ENCODE measurements at regions not wholly inside any gene's neighbourhood (a gene's known extent, or its start where the extent isn't known, plus 50 kb on each side); places are given as distances from the start of the nearest gene placed in this dataset.
"Not testable (repeated sequence)": the region's sequence is repeated elsewhere in the genome, so short reads cannot be mapped to it uniquely, and the experiment has no call there.

DNA sequence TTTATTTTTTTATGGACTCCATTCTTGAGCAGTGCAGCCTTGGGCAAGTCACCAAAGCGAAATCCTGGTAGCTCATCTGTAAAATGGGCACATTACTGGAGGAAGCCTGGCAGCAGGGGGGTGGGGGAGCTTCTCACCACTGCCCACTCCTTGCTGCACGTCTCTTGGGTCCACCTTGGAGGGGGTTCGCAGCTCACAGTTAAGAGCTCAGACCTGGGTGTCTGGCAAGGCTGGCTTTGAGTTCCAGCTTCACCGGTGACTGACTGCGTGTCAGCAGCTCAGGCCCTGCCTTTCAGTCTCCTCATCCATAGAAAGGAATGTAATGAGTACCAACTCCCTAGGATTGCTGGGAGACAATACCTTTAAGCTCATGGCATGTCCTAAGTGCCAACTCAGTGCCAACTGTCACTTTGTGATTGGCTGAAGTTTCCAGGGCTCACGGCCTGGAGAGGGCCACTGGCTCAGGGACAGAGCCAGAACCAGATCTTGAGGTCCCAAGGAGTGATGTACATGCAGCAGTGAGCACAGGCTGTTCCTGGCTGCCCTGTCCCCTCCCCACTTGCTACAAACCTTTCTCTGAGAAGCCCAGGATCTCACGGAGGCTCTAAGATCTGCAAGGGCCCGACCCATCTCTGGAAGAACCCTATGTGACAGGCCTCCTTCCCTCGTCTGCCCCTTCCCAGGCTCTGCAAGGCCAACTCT lies 72.9 kb downstream of the C9orf50 start:
- ChIA-PET CTCF (interaction anchor here (1.1 kb wide), 1 partner anchor 103 kb away, joined by 3 read pairs; no protein-coding TSS in a partner anchor), POLR2A (no interaction called here)

DNA sequence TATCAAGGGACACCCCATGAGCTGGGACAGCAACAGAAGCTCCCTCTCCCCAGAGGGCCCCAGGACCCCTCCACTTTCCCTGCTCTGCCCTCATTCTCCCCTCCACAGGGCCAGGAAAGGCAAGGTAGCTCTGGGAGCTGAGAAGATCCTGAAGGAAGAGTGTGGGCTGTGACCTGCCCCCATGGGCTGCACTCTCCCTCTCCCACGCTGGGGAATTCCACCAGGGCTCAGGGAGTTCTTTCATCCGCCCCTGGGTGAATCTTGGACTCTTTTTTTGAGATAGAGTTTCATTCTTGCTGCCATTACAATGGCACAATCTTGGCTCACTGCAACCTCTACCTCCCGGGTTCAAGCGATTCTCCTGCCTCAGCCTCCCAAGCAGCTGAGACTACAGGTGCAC lies 73.8 kb downstream of the C9orf50 start:
- POLR2A ChIA-PET, result no interaction called here
- CTCF ChIA-PET, result interaction anchor here (1.1 kb wide), 1 partner anchor 102 kb away, joined by 3 read pairs; no protein-coding TSS in a partner anchor

DNA sequence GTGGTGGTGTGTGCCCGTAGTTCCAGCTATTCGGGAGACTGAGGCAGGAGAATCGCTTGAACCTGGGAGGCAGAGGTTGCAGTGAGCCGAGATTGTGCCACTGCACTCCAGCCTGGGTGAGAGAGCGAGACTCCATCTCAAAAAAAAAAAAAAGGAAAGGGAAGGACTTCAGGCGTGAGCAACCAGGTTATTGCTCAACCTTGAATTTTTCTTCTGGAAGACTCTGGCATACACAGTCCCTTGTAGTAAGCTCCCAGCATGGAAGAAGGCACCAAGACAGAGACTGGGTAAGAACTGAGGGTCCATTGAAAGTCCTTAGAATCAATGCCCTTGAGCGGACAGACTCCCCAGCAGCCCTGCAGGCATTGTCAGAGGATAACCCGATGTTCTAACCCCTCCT lies 75.0 kb downstream of the C9orf50 start:
- POLR2A ChIA-PET, CTCF ChIA-PET: not testable (repeated sequence)

GRCh38 chr9:129544761-129545160 lies 76.1 kb downstream of the C9orf50 start:
- CTCF ChIA-PET, result no interaction called here
- POLR2A ChIA-PET, result no interaction called here

DNA sequence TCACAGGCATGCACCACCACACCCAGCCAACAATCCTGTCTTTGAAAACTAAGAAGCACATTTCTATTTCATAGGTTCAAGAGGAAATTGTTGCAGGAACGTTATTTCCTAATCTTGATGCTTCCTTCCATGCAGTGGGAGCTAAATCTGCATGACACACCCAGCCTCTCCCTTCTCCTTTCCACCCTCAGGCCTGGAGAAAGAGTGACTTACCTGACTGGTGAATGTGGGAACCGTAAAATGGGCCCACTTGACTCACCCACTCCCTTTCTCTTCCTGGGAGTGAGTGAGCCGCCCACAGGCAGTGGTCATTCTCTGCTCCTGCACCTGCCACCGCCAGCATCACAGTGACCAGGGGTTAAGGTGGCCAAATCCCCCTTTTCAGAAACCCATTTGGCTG lies 78.2 kb downstream of the C9orf50 start:
- ChIA-PET CTCF (no interaction called here), POLR2A (no interaction called here)

GRCh38 chr9:129541270-129541669 lies 79.6 kb downstream of the C9orf50 start:
- CTCF ChIA-PET, result no interaction called here
- POLR2A ChIA-PET, result no interaction called here

DNA sequence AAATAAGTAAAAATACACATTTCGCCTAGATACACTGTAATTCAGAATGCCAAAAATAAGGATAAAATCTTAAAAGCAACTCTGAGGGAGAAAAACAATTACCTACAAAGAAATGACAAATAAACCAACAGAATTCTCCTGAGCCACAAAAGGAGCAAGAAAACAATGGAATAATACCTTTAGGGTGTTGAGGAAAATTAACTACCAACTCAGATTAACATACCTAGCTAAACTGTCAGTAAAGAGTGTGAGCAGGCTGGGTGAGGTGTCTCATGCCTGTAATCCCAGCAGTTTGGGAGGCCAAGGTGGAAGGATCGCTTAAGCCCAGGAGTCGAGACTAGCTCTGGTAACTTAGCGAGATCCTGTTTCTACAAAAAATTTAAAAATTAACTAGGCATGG lies 81.5 kb downstream of the C9orf50 start:
- CTCF ChIA-PET, result no interaction called here
- POLR2A ChIA-PET, result no interaction called here

GRCh38 chr9:129531860-129532402 lies 89.0 kb downstream of the C9orf50 start:
- CTCF ChIA-PET, POLR2A ChIA-PET: not testable (repeated sequence)

DNA sequence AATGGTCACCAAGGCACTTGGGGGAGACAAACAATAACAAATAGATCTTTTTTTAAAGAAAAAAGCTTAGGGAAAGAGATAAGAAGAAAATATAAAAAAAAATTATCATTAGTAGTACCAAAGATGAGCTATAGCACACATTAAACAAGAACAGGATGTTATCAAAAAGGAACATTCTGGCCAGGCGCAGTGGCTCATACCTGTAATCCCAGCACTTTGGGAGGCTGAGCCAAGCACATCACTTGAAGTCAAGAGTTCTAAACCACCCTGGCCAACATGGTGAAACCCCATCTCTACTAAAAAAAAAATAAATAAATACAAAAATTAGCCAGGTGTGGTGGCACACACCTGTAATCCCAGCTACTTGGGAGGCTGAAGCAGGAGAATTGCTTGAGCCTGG lies 92.9 kb downstream of the C9orf50 start:
- CTCF ChIA-PET, POLR2A ChIA-PET: not testable (repeated sequence)

GRCh38 chr9:129525656-129526196 lies 95.2 kb downstream of the C9orf50 start:
- POLR2A ChIA-PET, result no interaction called here
- CTCF ChIA-PET, result interaction anchor here (1.0 kb wide), 1 partner anchor 100 kb away, joined by 4 read pairs; no protein-coding TSS in a partner anchor

DNA sequence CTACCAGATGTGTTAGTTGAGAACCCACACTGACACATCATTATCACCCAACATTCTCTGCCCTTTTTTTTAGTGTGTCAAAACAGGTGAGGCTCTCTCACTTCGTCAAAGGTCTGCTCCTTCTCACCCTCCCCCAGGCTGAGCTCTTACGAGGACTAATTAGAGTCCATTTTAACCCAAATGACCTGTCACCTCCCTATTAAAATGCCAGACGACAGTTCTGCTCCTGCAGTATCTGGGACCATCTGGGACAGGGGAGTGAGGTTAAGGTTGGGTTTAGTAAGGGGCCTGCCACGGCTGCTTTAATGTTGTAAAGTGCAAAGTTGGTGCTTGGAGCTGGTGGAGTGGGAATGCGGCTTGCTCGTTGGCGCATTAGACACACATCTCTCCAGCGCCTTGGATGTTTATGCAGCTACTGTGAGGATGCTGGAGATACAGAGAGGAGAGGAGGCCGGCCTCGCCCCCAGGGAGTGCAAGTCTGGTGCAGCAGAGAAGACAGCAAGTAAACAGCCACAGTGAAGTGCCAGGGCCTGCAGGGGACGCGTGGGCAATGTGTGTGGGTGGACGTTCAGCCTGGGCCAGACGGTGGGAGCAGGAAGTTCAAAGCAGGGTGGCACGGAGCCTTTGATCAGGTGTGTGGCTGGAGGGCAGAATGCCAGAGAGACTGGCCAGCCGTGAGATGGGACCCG lies 96.2 kb downstream of the C9orf50 start:
- POLR2A ChIA-PET, result no interaction called here
- CTCF ChIA-PET, result interaction anchor here (1.0 kb wide), 1 partner anchor 101 kb away, joined by 4 read pairs; no protein-coding TSS in a partner anchor

DNA sequence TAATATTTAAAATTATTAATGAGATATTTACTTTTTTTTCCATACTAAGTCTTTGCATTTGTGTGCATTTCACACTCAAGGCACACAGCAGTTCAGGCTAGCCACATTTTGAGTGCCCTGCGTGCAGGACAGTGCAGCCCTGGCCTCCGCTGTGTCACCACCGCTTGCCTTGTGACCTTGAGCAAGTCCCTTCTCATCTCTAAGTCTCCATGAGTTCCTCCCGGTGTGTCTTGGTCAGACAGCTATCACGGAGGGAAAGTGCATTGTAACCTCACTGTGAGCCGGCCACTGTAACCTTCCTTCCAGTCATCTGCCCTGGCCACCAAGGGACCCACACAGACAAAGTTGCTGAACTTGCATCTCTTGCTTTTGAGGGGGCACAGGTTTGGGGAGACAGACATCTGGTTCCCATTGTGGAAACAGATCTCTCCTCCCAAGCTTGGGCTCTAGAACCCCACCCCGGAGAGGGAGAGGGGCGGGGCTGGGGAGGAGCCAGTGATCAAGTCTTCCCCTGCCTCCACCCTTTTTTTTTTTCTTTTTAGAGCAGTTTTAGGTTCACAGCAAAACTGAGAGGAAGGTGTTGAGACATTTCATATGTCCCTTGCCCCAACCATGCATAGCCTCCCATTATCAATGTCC lies 96.8 kb downstream of the C9orf50 start:
- ChIA-PET POLR2A (no interaction called here), CTCF (no interaction called here)

- POLR2A ChIA-PET, result no interaction called here
- CTCF ChIA-PET, result no interaction called here
These were observed 98.5 kb downstream of the C9orf50 start for GRCh38 chr9:129522351-129522750.

DNA sequence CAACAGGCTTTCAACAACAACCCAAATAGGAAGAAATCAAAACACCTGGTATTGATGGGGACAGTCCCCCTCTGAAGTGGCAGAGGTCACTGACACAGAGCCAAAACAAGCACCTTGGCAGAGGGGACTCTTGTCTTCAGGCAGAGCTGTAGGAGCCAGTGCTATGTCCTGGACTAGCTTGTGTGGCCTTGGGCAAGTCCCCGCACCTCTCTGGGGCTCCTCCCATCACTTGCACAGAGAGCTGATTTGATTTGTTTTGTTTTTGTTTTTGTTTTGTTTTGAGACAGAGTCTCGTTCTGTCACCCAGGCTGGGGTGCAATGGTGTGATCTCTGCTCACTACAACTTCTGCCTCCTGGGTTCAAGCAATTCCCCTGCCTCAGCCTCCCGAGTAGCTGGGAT lies 100.8 kb downstream of the C9orf50 start:
- CTCF ChIA-PET, result no interaction called here
- POLR2A ChIA-PET, result no interaction called here

DNA sequence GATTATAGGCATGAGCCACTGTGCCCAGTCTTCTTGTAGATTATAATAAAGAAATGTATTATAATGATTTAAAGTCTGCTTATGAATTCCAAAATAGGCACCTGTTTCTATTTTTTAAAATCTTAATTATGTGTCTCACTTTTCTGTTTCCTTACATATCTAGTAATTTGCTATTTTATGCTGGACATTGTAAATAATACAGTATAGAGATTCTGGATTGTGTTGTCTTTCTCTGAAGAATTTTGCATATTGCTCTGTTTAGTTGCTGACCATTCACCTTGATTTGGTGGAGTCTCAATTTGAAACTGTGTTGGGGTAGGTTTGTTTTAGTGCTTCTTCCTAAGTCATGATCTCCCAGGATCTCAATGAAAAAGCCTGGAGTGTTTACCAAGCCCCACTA lies 102.8 kb downstream of the C9orf50 start:
- ChIA-PET POLR2A (no interaction called here), CTCF (interaction anchor here (0.8 kb wide), 1 partner anchor 87 kb away, joined by 3 read pairs; no protein-coding TSS in a partner anchor)

DNA sequence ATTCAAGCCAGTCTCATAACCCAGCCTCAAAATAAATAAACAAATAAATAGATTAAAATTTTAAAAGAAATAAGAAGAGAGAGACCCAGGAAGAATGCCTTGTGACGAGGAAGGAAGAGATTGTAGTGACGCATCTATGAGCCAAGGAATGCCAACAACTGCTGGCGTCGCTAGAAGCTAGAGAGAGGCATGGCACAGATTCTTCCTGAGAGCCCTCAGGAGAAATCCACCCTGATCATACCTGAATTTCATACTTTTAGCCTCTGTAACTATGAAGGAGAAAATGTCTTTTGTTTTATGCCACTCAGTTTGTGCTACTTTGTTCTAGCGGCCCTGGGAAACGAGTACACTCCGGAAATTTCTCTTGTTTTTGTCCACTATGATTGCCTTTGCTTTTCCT lies 103.9 kb downstream of the C9orf50 start:
- CTCF ChIA-PET, result interaction anchor here (0.6 kb wide), 1 partner anchor 17 kb away, joined by 3 read pairs; no protein-coding TSS in a partner anchor

GRCh38 chr9:129514891-129515290 lies 106.0 kb downstream of the C9orf50 start:
- ChIA-PET POLR2A (no interaction called here), CTCF (interaction anchor here (0.6 to 1.4 kb wide), 2 partner anchors 11 to 291 kb away, joined by 3 read pairs; no protein-coding TSS in a partner anchor)

More for the DNA sequence above, 103.9 kb downstream of the C9orf50 start:
- POLR2A ChIA-PET, result no interaction called here

- CTCF ChIA-PET, result interaction anchor here (0.6 kb wide), 1 partner anchor 291 kb away, joined by 3 read pairs; no protein-coding TSS in a partner anchor
These were observed 106.4 kb downstream of the C9orf50 start for GRCh38 chr9:129514497-129514867.

DNA sequence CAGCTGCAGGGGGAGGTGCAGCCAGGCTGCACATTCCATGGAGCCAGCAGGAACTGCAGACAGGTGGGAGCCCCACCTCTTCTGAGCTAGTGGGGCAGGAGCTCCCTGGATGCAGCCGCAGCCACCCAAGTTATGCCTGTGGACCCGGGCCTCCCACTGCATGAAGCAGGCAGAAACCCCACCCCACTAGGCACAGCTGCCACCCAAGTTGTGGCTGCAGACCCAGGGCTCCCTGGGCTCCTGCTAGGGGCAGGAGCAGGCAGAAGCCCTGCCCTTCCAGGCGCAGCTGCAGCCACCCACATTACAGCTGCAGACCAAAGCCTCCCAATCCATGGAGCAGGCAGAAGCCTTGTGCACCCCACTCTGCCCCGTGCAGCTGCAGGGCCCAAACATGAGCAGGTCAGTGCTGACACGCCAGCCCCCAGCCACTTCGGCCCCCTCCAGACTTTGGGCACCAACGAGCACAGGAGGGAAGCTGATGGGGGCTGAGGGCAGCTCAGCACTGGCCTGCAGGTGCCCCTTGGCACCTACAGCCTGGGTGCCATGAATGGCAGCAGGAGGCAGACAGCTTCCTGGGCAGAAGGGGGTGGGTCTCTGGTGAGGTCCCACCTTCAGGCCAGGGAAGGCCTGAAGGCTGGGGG lies 106.9 kb downstream of the C9orf50 start:
- POLR2A ChIA-PET, result no interaction called here
- CTCF ChIA-PET, result no interaction called here

More at GRCh38 chr9:129514497-129514867, 106.4 kb downstream of the C9orf50 start:
- POLR2A ChIA-PET, result no interaction called here

GRCh38 chr9:129513282-129513681 lies 107.6 kb downstream of the C9orf50 start:
- CTCF ChIA-PET, result no interaction called here
- POLR2A ChIA-PET, result no interaction called here

Data from activated CD8-positive, alpha-beta memory T cell treated with anti-CD3 and anti-CD28 coated beads for 36 hours (primary cell).